ENCODE measurements at regions not wholly inside any gene's neighbourhood (a gene's known extent, or its start where the extent isn't known, plus 50 kb on each side); places are given as distances from the start of the nearest gene placed in this dataset.
"Not testable (repeated sequence)": the region's sequence is repeated elsewhere in the genome, so short reads cannot be mapped to it uniquely, and the experiment has no call there.

GRCh38 chr5:60538426-60538825 lies 161.5 kb downstream of the DEPDC1B start:
- DNase-seq (ENCODE audit: low read depth): no peak
- no peak for TF ChIP-seq CTCF (conservative IDR thresholded peaks at IDR 0.05; ENCODE audit: low read depth, low read length)
- no peak overlapping the region for H3K4me3 ChIP-seq (ENCODE audit: low read depth, low read length)

DNA sequence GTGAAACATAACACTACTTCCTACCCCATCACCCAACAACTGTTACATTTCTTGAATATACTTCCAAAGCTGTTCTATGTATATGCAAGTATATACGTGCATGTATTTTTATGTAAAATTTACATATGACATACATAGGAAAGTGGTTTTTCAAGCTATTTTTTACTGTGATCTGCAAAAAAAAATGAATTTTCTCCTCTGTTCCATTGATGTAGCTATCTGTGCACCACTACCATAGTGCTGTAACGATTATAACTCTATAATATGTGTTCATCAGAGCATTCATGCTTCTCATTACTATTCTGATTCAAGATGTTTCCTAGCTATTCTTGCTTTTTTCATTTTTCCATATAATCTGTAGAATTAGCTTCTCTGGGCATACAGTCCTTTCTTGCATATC lies 164.0 kb downstream of the DEPDC1B start:
- H3K4me3 ChIP-seq (ENCODE audit: low read depth, low read length): no peak overlapping the region
- TF ChIP-seq CTCF (conservative IDR thresholded peaks at IDR 0.05; ENCODE audit: low read depth, low read length): no peak
- DNase-seq (ENCODE audit: low read depth): no peak

DNA sequence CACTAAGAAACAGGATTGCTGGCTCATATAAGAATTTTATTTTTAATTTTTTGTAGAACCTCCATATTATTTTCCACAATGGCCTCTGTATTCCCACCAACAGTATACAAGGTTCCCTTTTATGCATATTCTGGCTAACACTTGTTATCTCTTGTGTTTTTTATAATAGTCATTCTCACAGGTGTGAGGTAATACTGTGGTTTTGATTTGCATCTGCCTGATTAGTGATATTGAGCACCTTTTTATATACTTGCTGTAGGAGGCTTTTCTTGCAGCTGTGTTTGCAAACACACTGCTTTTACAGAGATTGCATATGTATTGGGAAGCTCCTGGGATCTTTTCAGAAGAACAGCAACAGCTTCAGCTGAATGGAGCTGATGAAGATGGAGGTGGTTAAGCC lies 164.8 kb downstream of the DEPDC1B start:
- TF ChIP-seq CTCF (conservative IDR thresholded peaks at IDR 0.05; ENCODE audit: low read depth, low read length): no peak
- no peak for DNase-seq (ENCODE audit: low read depth)
- H3K4me3 ChIP-seq (ENCODE audit: low read depth, low read length): no peak overlapping the region

DNA sequence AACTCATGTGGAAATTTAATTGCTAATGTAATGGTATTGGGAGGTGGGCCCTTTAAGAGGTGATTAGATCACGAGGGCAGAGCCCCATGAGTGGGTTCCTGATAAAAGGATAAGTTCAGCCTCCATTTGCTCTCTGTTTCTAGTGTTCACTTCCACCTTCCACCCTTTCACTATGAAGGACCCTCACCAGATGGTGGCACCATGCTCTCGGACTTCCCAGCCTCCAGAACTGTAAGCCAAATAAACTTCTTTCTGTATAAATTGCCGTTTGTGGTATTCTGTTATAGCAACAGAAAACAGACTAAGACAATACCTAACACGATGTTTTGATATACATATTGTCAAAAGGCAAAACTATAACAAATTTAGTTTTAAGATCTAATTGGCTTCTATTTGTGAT lies 166.2 kb downstream of the DEPDC1B start:
- no peak for DNase-seq (ENCODE audit: low read depth)
- no peak overlapping the region for H3K4me3 ChIP-seq (ENCODE audit: low read depth, low read length)
- TF ChIP-seq CTCF (conservative IDR thresholded peaks at IDR 0.05; ENCODE audit: low read depth, low read length): no peak

- not testable (repeated sequence) for H3K4me3 ChIP-seq (ENCODE audit: low read depth, low read length); DNase-seq (ENCODE audit: low read depth)
Observed at GRCh38 chr5:60532796-60533195, 167.2 kb downstream of the DEPDC1B start.

DNA sequence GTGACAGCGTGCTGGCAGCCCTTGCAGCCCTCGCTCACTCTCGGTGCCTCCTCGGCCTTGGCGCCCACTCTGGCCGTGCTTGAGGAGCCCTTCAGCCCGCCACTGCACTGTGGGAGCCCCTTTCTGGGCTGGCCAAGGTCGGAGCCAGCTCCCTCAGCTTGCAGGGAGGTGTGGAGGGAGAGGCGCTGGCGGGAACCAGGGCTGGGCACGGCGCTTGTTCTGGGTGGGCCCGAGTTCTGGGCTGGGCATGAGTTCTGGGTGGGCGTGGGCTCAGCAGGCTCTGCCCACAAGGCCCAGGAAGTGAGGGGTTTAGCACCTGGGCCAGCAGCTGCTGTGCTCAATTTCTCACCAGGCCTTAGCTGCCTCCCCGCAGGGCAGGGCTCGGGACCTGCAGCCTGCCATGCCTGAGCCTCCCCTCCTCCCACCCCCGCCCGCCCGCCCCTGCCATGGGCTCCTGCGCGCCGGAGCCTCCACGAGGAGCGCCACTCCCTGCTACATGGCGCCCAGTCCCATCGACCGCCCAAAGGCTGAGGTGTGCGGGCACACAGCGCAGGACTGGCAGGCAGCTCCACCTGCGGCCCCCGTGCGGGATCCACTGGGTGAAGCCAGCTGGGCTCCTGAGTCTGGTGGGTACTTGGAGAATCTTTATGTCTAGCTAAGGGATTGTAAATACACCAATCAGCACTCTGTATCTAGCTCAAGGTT lies 169.7 kb downstream of the DEPDC1B start:
- not testable (repeated sequence) for DNase-seq (ENCODE audit: low read depth); H3K4me3 ChIP-seq (ENCODE audit: low read depth, low read length)

GRCh38 chr5:60529001-60529400 lies 171.0 kb downstream of the DEPDC1B start:
- H3K4me3 ChIP-seq (ENCODE audit: low read depth, low read length): no peak overlapping the region
- DNase-seq (ENCODE audit: low read depth): no peak
- no peak for TF ChIP-seq CTCF (conservative IDR thresholded peaks at IDR 0.05; ENCODE audit: low read depth, low read length)

- no peak overlapping the region for H3K4me3 ChIP-seq (ENCODE audit: low read depth, low read length)
- no peak for DNase-seq (ENCODE audit: low read depth)
- TF ChIP-seq CTCF (conservative IDR thresholded peaks at IDR 0.05; ENCODE audit: low read depth, low read length): no peak
Observed at GRCh38 chr5:60527072-60527471, 172.9 kb downstream of the DEPDC1B start.

Data from choroid plexus epithelial cell (primary cell).